ENCODE measurements at regions not wholly inside any gene's neighbourhood (a gene's known extent, or its start where the extent isn't known, plus 50 kb on each side); places are given as distances from the start of the nearest gene placed in this dataset.

GRCh38 chr1:38696371-38696770 lies 163.2 kb downstream of the RRAGC start:
- TF ChIP-seq ZNF274 (IDR thresholded peaks at IDR 0.05; ENCODE audit: low read depth, low read length) = no peak
- TF ChIP-seq CEBPB (IDR thresholded peaks at IDR 0.05; ENCODE audit: low read depth) = no peak
- TF ChIP-seq SRF (IDR thresholded peaks at IDR 0.05; ENCODE audit: low read depth) = no peak
- TF ChIP-seq POLR2A (IDR thresholded peaks at IDR 0.05; ENCODE audit: borderline replicate concordance, extremely low read depth, insufficient read depth, insufficient read length) = no peak
- TF ChIP-seq EZH2phosphoT487 (IDR thresholded peaks at IDR 0.05; ENCODE audit: borderline replicate concordance) = no peak
- TF ChIP-seq CTCF (IDR thresholded peaks at IDR 0.05 in 2 of 3, conservative IDR thresholded peaks at IDR 0.05 in 1 of 3; ENCODE audit: borderline replicate concordance in 1 of 3, insufficient read depth in 1 of 3, low read depth in 2 of 3, low read length in 2 of 3) = no peak
- no peak for TF ChIP-seq POLR2AphosphoS5 (IDR thresholded peaks at IDR 0.05; ENCODE audit: low read depth, low read length)
- TF ChIP-seq RAD21 (IDR thresholded peaks at IDR 0.05; ENCODE audit: low read depth) = no peak
